OCI-LY1 (cell line): ENCODE measurements at regions not wholly inside any gene's neighbourhood (a gene's known extent, or its start where the extent isn't known, plus 50 kb on each side); places are given as distances from the start of the nearest gene placed in this dataset.

Experiments used
- H2AFZ ChIP-seq: fragments of 200-600 bp; sonication (generic), shearing (Covaris generic); 2 replicates; pipeline ENCODE4 v1.6.0; 2014; ENCODE audit warnings: antibody characterized with exemption, mild to moderate bottlenecking, low read length
- H3F3A ChIP-seq: fragments of 200-600 bp; sonication (generic), shearing (Covaris generic); 2 replicates; pipeline ENCODE4 v1.6.0; 2014; ENCODE audit warnings: mild to moderate bottlenecking, antibody characterized with exemption, low read length, moderate library complexity; ENCODE audit not compliant: insufficient read depth
- H3K27ac ChIP-seq: fragments of 200-600 bp; sonication (generic); 2 replicates; pipeline ENCODE4 v1.5.1; 2014; ENCODE audit warnings: low read length, mixed run types, mild to moderate bottlenecking, low read depth; ENCODE audit not compliant: poor library complexity, severe bottlenecking
- H3K27me3 ChIP-seq: fragments of 200-600 bp; sonication (generic); 2 replicates; pipeline ENCODE4 v1.6.0; 2014; ENCODE audit warnings: antibody characterized with exemption, mild to moderate bottlenecking, low read length, moderate library complexity; ENCODE audit not compliant: insufficient read depth
- H3K36me3 ChIP-seq: fragments of 200-600 bp; sonication (generic); 2 replicates; pipeline ENCODE4 v1.6.1; 2014; ENCODE audit warnings: mild to moderate bottlenecking, antibody characterized with exemption, low read length, moderate library complexity, mixed read lengths; ENCODE audit not compliant: insufficient read depth
- H3K4me1 ChIP-seq: fragments of 200-600 bp; sonication (generic); 2 replicates; pipeline ENCODE4 v1.5.1; 2014; ENCODE audit warnings: mild to moderate bottlenecking, low read length, moderate library complexity; ENCODE audit not compliant: insufficient read depth, severe bottlenecking
- H3K4me2 ChIP-seq: fragments of 200-600 bp; sonication (generic), shearing (Covaris generic); 2 replicates; pipeline ENCODE4 v1.6.1; 2014; ENCODE audit warnings: low read length
- H3K4me3 ChIP-seq: fragments of 200-600 bp; sonication (generic); 2 replicates; pipeline ENCODE4 v1.5.1; 2014; ENCODE audit warnings: low read length, low read depth, mild to moderate bottlenecking, mixed read lengths; ENCODE audit not compliant: poor library complexity, severe bottlenecking
- H3K79me2 ChIP-seq: fragments of 200-600 bp; shearing (Covaris generic); 2 replicates; pipeline ENCODE4 v1.6.1; 2016; ENCODE audit warnings: mixed run types, low read length, mixed read lengths; ENCODE audit not compliant: insufficient read depth
- H3K9ac ChIP-seq: fragments of 200-600 bp; sonication (generic), shearing (Covaris generic); 2 replicates; pipeline ENCODE4 v1.6.1; 2014; ENCODE audit warnings: mild to moderate bottlenecking, low read length, mixed read lengths
- H3K9me2 ChIP-seq: fragments of 200-600 bp; sonication (generic), shearing (Covaris generic); 2 replicates; pipeline ENCODE4 v1.6.1; 2014; ENCODE audit warnings: low read depth, mild to moderate bottlenecking, low read length, mixed read lengths
- H3K9me3 ChIP-seq: fragments of 200-600 bp; shearing (Covaris generic); 2 replicates; pipeline ENCODE4 v1.6.1; 2014; ENCODE audit warnings: low read length, mixed read lengths
- H4K20me1 ChIP-seq: fragments of 200-600 bp; sonication (generic), shearing (Covaris generic); 2 replicates; pipeline ENCODE4 v1.6.0; 2016; ENCODE audit warnings: mild to moderate bottlenecking, low read length; ENCODE audit not compliant: insufficient read depth
- CTCF ChIP-seq: fragments of 200-600 bp; sonication (generic), shearing (Covaris generic); IDR thresholded peaks from 2 replicates; pipeline ENCODE4 v1.5.1; 2017; ENCODE audit warnings: mild to moderate bottlenecking, antibody characterized with exemption, low read length, moderate library complexity, mixed read lengths
- EZH2 ChIP-seq: fragments of 200-600 bp; sonication (generic), shearing (Covaris generic); IDR thresholded peaks from 2 replicates; pipeline ENCODE4 v1.8.0; 2017; ENCODE audit warnings: borderline replicate concordance, mixed run types, mild to moderate bottlenecking, antibody characterized with exemption, low read length, moderate library complexity, mixed read lengths

- H3K27ac ChIP-seq, result no peak overlapping the region
- TF ChIP-seq CTCF (no peak), EZH2 (no peak)
These were observed 74.7 kb upstream of the GNAO1 start for GRCh38 chr16:56116577-56116964.

GRCh38 chr16:56115817-56116576, 75.3 kb upstream of the GNAO1 start:
- Histone ChIP-seq H3K27me3 (no peaks in the 10 kb centered on the region), H3K4me2 (no peak overlapping the region), H3K4me1 (no peaks in the 10 kb centered on the region), H3K9me2 (no peaks in the 10 kb centered on the region), H3K79me2 (no peaks in the 10 kb centered on the region), H4K20me1 (no peaks in the 10 kb centered on the region), H3F3A (no peaks in the 10 kb centered on the region), H3K9ac (no peak overlapping the region), H3K9me3 (no peaks in the 10 kb centered on the region), H3K27ac (no peak overlapping the region), H3K36me3 (no peaks in the 10 kb centered on the region), H2AFZ (no peak overlapping the region), H3K4me3 (no peak overlapping the region)
- no peak for TF ChIP-seq CTCF
- TF ChIP-seq EZH2, result no peak

More at GRCh38 chr16:56116577-56116964, 74.7 kb upstream of the GNAO1 start:
- Histone ChIP-seq H2AFZ (no peak overlapping the region), H3K4me2 (no peak overlapping the region), H3K9me2 (no peaks in the 10 kb centered on the region), H3F3A (no peaks in the 10 kb centered on the region), H3K79me2 (no peaks in the 10 kb centered on the region), H3K4me1 (no peaks in the 10 kb centered on the region), H3K4me3 (no peak overlapping the region), H3K9ac (no peak overlapping the region), H3K27me3 (no peaks in the 10 kb centered on the region), H4K20me1 (no peaks in the 10 kb centered on the region), H3K9me3 (no peaks in the 10 kb centered on the region), H3K36me3 (no peaks in the 10 kb centered on the region)

- Histone ChIP-seq H3K79me2 (no peaks in the 10 kb centered on the region), H3K9ac (no peak overlapping the region), H3K9me3 (no peaks in the 10 kb centered on the region), H3K4me1 (no peaks in the 10 kb centered on the region), H2AFZ (no peak overlapping the region), H3K27ac (no peak overlapping the region), H3K9me2 (no peaks in the 10 kb centered on the region), H4K20me1 (no peaks in the 10 kb centered on the region), H3F3A (no peaks in the 10 kb centered on the region), H3K4me3 (no peak overlapping the region), H3K4me2 (no peak overlapping the region), H3K27me3 (no peaks in the 10 kb centered on the region), H3K36me3 (no peaks in the 10 kb centered on the region)
- no peak for TF ChIP-seq EZH2
- TF ChIP-seq CTCF, result no peak
These were observed 78.1 kb upstream of the GNAO1 start for GRCh38 chr16:56113223-56113622.
